Activated T-cell treated with anti-CD3 and anti-CD28 coated beads, Interleukin-2, amount 50 U/mL, for 1 hour (primary cell): ENCODE measurements at regions not wholly inside any gene's neighbourhood (a gene's known extent, or its start where the extent isn't known, plus 50 kb on each side); places are given as distances from the start of the nearest gene placed in this dataset.

ENCODE experiments used
- DNase-seq: peaks from one replicate; pipeline ENCODE4 v3.0.0-alpha.2; 2020

GRCh38 chr4:18285357-18285756, 263.8 kb upstream of the LCORL start:
- DNase-seq, result no peak

DNA sequence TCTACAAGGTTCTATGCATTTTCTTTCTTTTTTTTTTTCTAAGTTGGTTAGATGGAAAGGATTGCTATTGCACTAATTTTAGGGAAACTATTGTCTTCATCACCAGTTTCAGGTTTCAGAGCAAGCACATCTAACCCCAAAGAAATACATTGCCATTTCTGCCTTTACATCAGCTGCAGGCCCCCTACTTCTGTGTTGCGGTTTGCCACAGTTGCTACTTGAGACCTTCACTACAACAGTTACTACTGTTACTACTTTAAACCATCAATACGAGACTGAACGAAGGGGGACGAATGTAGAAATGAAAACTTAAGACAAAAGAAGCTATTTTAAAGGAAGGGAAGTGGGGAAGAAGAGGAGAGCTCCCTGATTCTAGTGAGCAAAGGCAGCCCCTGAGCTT, 256.7 kb upstream of the LCORL start:
- no peak for DNase-seq

DNA sequence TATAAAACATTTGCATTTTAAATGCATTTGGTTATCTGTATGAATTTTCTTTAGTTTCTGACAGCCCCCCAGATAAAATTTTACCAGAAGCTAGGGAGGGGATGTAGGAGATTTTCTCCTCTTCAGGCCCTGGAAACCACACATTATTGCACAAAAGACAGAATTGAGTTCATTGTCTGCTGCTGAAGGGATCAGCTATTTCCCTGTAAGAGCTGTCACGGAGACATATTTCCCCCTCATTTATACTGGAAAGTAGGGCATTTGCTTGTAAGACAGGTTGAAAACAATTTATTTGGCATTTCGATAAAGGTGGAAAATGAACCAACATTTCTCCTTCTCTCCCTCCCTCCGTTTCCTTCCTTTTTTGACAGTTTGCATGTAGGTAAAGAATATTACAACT, 241.3 kb upstream of the LCORL start:
- no peak for DNase-seq

GRCh38 chr4:18252052-18252451, 230.5 kb upstream of the LCORL start:
- DNase-seq, result no peak

DNA sequence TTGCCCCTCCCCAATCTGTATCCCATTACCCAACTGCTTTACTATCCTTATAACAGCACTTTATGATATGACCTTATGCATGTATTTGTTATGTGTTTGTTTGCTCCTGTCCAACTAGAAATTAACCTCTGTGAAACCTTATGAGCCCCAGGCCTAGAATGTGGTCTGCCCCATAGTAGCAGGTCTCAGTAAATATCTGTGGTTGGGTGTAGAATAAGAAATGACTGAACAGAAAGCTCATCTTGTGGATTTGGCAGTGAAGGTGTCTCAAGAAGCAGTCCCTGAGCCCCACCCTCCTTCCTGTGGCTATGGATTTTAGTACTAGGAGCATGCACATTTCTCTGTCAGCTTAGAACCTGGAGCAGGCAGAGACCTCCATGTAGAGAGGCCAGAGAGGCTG, 229.0 kb upstream of the LCORL start:
- no peak for DNase-seq

DNA sequence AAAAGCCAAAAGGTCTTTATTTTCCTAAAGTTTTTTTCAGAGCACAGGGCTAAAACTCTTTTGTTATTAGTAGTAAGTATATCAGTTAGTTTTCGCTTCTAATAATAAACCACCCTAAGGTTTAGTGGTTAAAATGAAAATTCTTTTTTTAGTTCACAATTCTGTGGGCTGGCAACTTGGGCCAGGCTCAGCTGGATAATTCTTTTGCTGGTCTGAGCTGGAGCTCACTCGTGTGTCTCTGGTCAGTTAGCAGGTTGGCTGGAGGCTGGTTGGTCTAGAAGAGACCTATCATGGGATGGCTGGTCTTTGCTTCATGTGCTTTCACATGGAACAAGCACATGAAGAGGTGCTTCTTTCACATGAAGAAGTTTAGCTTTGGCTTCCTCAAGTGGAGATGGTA, 227.1 kb upstream of the LCORL start:
- DNase-seq, result no peak

- DNase-seq, result no peak
Observed at GRCh38 chr4:18247189-18247588, 225.6 kb upstream of the LCORL start.

GRCh38 chr4:18242919-18243693, 221.6 kb upstream of the LCORL start:
- no peak for DNase-seq

GRCh38 chr4:18241727-18242126, 220.2 kb upstream of the LCORL start:
- no peak for DNase-seq

DNA sequence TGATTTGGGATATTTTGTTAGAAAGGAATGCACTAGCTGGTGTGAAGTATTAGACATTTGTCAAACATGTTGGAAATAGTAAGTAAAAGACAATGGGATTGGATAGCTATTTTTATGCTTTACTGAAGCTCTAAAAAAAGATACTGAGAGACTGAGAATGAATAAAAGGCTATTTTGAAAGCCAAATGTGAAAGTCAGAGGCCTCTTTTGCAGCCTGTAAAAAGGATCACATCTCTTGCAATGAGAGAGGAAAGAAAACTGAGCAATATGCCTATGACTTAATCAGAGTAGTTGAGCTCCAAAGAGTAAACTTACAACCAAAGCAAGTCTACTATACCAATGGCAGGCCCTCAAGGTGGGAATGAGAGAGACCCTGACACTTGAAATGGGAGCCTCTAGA, 212.6 kb upstream of the LCORL start:
- no peak for DNase-seq

DNA sequence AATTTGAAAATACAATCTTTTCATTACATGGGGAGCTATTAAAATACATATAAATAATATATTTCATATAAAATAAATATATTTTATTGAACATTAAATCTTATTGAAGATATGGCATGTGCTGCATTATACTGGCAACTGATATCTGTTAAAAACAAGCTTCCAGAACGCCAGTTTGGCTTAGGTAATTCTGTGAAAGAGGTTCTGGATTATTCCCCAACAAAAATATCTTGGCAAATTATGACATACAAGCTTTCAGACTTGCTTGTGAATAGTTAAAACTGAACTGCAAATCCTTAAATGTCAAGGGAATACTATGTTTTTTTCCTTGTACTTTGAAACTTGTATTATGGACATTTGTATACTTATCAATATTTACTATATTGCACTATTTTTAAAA, 210.2 kb upstream of the LCORL start:
- DNase-seq, result no peak

DNA sequence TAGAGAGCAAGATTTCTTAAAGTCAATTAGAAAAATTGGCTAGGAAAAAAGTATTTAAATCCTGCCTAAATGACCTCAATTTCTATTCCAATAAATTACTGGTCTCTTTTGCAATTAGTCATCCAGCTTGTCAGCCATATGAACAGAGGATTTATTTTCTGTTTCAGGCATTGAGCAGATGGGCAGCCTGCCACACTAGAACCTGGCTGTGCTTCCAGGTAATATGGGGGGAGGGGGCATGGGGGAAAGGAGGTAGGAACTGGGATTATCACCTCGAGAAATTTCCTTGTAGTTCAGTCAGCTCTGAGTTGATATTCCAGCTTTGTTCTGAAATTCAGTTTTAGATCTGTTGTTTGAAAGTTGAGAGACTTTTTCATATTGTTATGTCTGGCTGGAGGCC, 206.3 kb upstream of the LCORL start:
- DNase-seq, result no peak

- DNase-seq, result no peak
Observed at GRCh38 chr4:18214411-18215055, 193.0 kb upstream of the LCORL start.

GRCh38 chr4:18213576-18214198, 192.1 kb upstream of the LCORL start:
- DNase-seq, result no peak

DNA sequence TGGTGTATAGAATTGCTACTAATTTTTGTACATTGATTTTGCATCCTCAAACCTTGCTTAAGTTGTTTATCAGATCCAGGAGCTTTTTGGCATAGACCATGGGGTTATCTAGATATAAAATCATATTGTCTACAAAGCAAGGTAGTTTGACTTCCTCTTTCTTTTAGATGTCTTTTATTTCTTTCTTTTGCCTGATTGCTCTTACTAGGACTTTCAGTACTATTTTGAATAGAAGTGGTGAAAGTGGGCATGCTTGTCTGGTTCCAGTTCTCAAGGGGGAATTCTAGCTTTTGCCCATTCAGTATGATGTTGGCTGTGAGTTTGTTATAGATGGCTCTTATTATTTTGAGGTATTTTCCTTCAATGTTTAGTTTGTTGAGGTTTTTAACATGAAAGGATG, 187.9 kb upstream of the LCORL start:
- no peak for DNase-seq

GRCh38 chr4:18203966-18204365, 182.4 kb upstream of the LCORL start:
- no peak for DNase-seq

- no peak for DNase-seq
Observed at GRCh38 chr4:18202486-18202885, 180.9 kb upstream of the LCORL start.

DNA sequence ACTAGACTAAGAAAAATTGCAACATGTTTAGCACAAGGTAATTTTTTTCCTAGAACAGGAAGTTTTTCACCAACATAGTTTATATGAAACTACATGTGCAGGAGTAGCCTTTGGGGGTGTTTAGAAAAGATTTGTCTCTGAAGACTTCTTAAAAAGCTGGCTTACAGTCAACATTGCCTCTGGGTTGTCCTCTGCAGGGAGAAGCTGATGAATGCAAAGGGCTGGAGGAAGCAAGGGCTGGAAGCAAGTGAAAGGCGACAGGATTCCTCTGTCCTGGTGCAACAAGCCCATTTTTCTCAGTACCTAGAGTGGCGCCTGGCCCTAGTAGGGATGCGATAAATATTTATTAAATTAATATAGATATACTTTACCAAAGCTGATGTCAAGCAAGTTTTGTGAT, 180.3 kb upstream of the LCORL start:
- DNase-seq, result no peak

GRCh38 chr4:18198653-18199052, 177.1 kb upstream of the LCORL start:
- DNase-seq, result no peak

GRCh38 chr4:18197467-18197866, 175.9 kb upstream of the LCORL start:
- no peak for DNase-seq

DNA sequence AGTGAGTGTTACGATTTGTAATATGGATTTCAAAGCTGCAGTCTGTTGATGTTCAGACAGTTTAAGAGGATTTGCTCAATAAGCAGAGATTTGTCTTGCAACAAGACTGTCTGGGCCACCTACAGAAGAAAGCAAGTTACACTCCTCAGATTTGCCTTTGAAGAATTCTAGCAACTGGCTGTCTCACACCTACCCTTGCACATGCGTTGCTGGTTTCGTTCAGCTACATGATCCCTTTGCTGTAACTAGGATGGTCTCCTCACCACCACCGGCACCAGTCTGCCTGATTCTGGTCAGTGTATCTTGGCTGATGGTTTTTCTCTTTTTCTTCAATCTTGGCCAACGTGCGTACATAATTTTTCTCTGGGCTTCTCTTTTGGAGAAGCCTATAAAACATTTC, 172.7 kb upstream of the LCORL start:
- no peak for DNase-seq

- DNase-seq, result no peak
Observed at GRCh38 chr4:18192901-18193300, 171.3 kb upstream of the LCORL start.

- DNase-seq, result no peak
Observed at GRCh38 chr4:18185491-18185890, 163.9 kb upstream of the LCORL start.

- no peak for DNase-seq
Observed at GRCh38 chr4:18180892-18181291, 159.3 kb upstream of the LCORL start.
